Left ventricle myocardium inferior (tissue), 1 donor: ENCODE measurements at regions not wholly inside any gene's neighbourhood (a gene's known extent, or its start where the extent isn't known, plus 50 kb on each side); places are given as distances from the start of the nearest gene placed in this dataset.

ENCODE experiments used
- DNase-seq: peaks from one replicate; pipeline ENCODE4 v3.0.0-alpha.2; 2020
- H3K27ac ChIP-seq: fragments of 200-600 bp; replicated peaks from 2 replicates; pipeline ENCODE4 v1.8.0; 2021
- H3K27me3 ChIP-seq: fragments of 200-600 bp; 2 replicates; pipeline ENCODE4 v1.8.0; 2021; ENCODE audit warnings: low read depth
- H3K36me3 ChIP-seq: fragments of 200-600 bp; 2 replicates; pipeline ENCODE4 v1.8.0; 2021
- H3K4me1 ChIP-seq: fragments of 200-600 bp; 2 replicates; pipeline ENCODE4 v1.8.0; 2021
- H3K4me3 ChIP-seq: fragments of 200-600 bp; 2 replicates; pipeline ENCODE4 v1.8.0; 2021; ENCODE audit warnings: mild to moderate bottlenecking, moderate library complexity
- H3K9me3 ChIP-seq: fragments of 200-600 bp; replicated peaks from 2 replicates; pipeline ENCODE4 v1.8.0; 2021
- CTCF ChIP-seq: fragments of 200-600 bp; IDR thresholded peaks from 2 replicates; pipeline ENCODE4 v1.8.0; 2021; ENCODE audit warnings: antibody characterized with exemption, mild to moderate bottlenecking, borderline replicate concordance
- intact Hi-C: fragments of 100-400 bp; cut with micrococcal nuclease; formaldehyde crosslinking; loops from one replicate; pipeline ENCODE4 v1.11.0; 2022
- donor health status: DM: no; HTN: yes; CAD: no; lungs with severe emphysema.

GRCh38 chr12:118737985-118738540, 243.3 kb upstream of the SRRM4 start:
- Histone ChIP-seq H3K9me3 (peaks cover 3% of the 10 kb centered on the region), H3K27me3 (peaks cover 41% of the 10 kb centered on the region), H3K4me3 (no peak overlapping the region), H3K4me1 (no peaks in the 10 kb centered on the region), H3K27ac (no peak overlapping the region), H3K36me3 (no peaks in the 10 kb centered on the region)
- DNase-seq: no peak
- no peak for TF ChIP-seq CTCF
- intact Hi-C loops: no loop called here

GRCh38 chr12:118741194-118741593, 240.1 kb upstream of the SRRM4 start:
- no peaks in the 10 kb centered on the region for H3K4me1 ChIP-seq

GRCh38 chr12:118742431-118742830, 238.9 kb upstream of the SRRM4 start:
- TF ChIP-seq CTCF: no peak
- no peak for DNase-seq
- H3K4me3 ChIP-seq: no peak overlapping the region
- no peaks in the 10 kb centered on the region for H3K4me1 ChIP-seq
- H3K27me3 ChIP-seq: peaks cover 27% of the 10 kb centered on the region
- intact Hi-C loops: no loop called here
- peaks cover 4% of the 10 kb centered on the region for H3K9me3 ChIP-seq
- H3K36me3 ChIP-seq: no peaks in the 10 kb centered on the region
- H3K27ac ChIP-seq: no peak overlapping the region

More at GRCh38 chr12:118741194-118741593, 240.1 kb upstream of the SRRM4 start:
- no peak for DNase-seq
- Histone ChIP-seq H3K9me3 (peaks cover 3% of the 10 kb centered on the region), H3K4me3 (no peak overlapping the region), H3K36me3 (no peaks in the 10 kb centered on the region), H3K27ac (no peak overlapping the region), H3K27me3 (peaks cover 27% of the 10 kb centered on the region)
- intact Hi-C loops: no loop called here
- TF ChIP-seq CTCF: no peak

- no peak for TF ChIP-seq CTCF
- H3K4me1 ChIP-seq: no peaks in the 10 kb centered on the region
- H3K4me3 ChIP-seq: no peak overlapping the region
- H3K36me3 ChIP-seq: no peaks in the 10 kb centered on the region
- DNase-seq: no peak
- intact Hi-C loops: no loop called here
- H3K27ac ChIP-seq: no peak overlapping the region
- H3K27me3 ChIP-seq: peaks cover 36% of the 10 kb centered on the region
- peaks cover 3% of the 10 kb centered on the region for H3K9me3 ChIP-seq
These were observed 237.2 kb upstream of the SRRM4 start for GRCh38 chr12:118743896-118744700.

- Histone ChIP-seq H3K27ac (no peak overlapping the region), H3K36me3 (no peaks in the 10 kb centered on the region), H3K27me3 (peaks cover 27% of the 10 kb centered on the region), H3K9me3 (peaks cover 3% of the 10 kb centered on the region), H3K4me3 (no peak overlapping the region), H3K4me1 (no peaks in the 10 kb centered on the region)
- TF ChIP-seq CTCF: no peak
- intact Hi-C loops: no loop called here
- DNase-seq: no peak
These were observed 235.2 kb upstream of the SRRM4 start for GRCh38 chr12:118746176-118746575.
